ACHN (cell line): ENCODE measurements at regions not wholly inside any gene's neighbourhood (a gene's known extent, or its start where the extent isn't known, plus 50 kb on each side); places are given as distances from the start of the nearest gene placed in this dataset.
A peak's percentile ranks its signal among the peaks of the same experiment; 100 is the strongest.
"Not testable (repeated sequence)": the region's sequence is repeated elsewhere in the genome, so short reads cannot be mapped to it uniquely, and the experiment has no call there.

ENCODE experiments used
- DNase-seq: peaks from one replicate; pipeline ENCODE4 v3.0.0-alpha.2; 2015
- in situ Hi-C: cut with HindIII; loops from 2 replicates; pipeline ENCODE4 v1.10.0; 2017; ENCODE audit warnings: low sequenced_read_pairs, low pct_ligation_motif_present, low pct_unique_long_range_greater_than_20kb

- in situ Hi-C loops: no loop called here
These were observed 90.2 kb upstream of the CARD11 start for GRCh38 chr7:3133811-3134385.

GRCh38 chr7:3134745-3135144 is 91.1 kb upstream of the CARD11 start:
- DNase-seq: no peak
- in situ Hi-C loops: no loop called here

More at GRCh38 chr7:3133811-3134385, 90.2 kb upstream of the CARD11 start:
- DNase-seq: no peak

- in situ Hi-C loops: no loop called here
- DNase-seq: no peak
These were observed 92.0 kb upstream of the CARD11 start for GRCh38 chr7:3135626-3136025.

- no peak for DNase-seq
- in situ Hi-C loops: no loop called here
These were observed 94.5 kb upstream of the CARD11 start for GRCh38 chr7:3138206-3138605.

- DNase-seq: no peak
- in situ Hi-C loops: no loop called here
These were observed 95.3 kb upstream of the CARD11 start for GRCh38 chr7:3138997-3139396.

GRCh38 chr7:3140834-3141233 is 97.2 kb upstream of the CARD11 start:
- DNase-seq: no peak
- in situ Hi-C loops: no loop called here

- in situ Hi-C loops: no loop called here
- no peak for DNase-seq
These were observed 97.7 kb upstream of the CARD11 start for GRCh38 chr7:3141326-3141725.

GRCh38 chr7:3143869-3144775 is 100.5 kb upstream of the CARD11 start:
- in situ Hi-C loops: no loop called here
- DNase-seq: no peak

GRCh38 chr7:3144776-3145125 is 101.1 kb upstream of the CARD11 start:
- in situ Hi-C loops, DNase-seq: not testable (repeated sequence)

- in situ Hi-C loops: no loop called here
- DNase-seq: no peak
These were observed 103.0 kb upstream of the CARD11 start for GRCh38 chr7:3146571-3147226.

- DNase-seq, in situ Hi-C loops: not testable (repeated sequence)
These were observed 104.8 kb upstream of the CARD11 start for GRCh38 chr7:3148471-3148870.

- in situ Hi-C loops: no loop called here
- DNase-seq: no peak
These were observed 105.7 kb upstream of the CARD11 start for GRCh38 chr7:3149231-3149995.

GRCh38 chr7:3150027-3150426 is 106.4 kb upstream of the CARD11 start:
- in situ Hi-C loops: no loop called here
- no peak for DNase-seq

- in situ Hi-C loops: no loop called here
- DNase-seq: no peak
These were observed 108.1 kb upstream of the CARD11 start for GRCh38 chr7:3151784-3152183.

GRCh38 chr7:3152714-3153113 is 109.0 kb upstream of the CARD11 start:
- DNase-seq: no peak
- in situ Hi-C loops: no loop called here

- in situ Hi-C loops: no loop called here
- DNase-seq: no peak
These were observed 109.5 kb upstream of the CARD11 start for GRCh38 chr7:3153118-3153517.

- in situ Hi-C loops: no loop called here
- no peak for DNase-seq
These were observed 110.7 kb upstream of the CARD11 start for GRCh38 chr7:3154317-3154716.

GRCh38 chr7:3154881-3155494 is 111.3 kb upstream of the CARD11 start:
- in situ Hi-C loops: no loop called here
- peak; percentile 65 for DNase-seq

- in situ Hi-C loops: no loop called here
- no peak for DNase-seq
These were observed 112.8 kb upstream of the CARD11 start for GRCh38 chr7:3156508-3156907.
